ENCODE measurements at regions not wholly inside any gene's neighbourhood (a gene's known extent, or its start where the extent isn't known, plus 50 kb on each side); places are given as distances from the start of the nearest gene placed in this dataset.

- no peak for DNase-seq
Observed at GRCh38 chr4:96708766-96709165, 868.9 kb downstream of the PDHA2 start.

- no peak for DNase-seq
Observed at GRCh38 chr4:96713271-96713850, 873.5 kb downstream of the PDHA2 start.

DNA sequence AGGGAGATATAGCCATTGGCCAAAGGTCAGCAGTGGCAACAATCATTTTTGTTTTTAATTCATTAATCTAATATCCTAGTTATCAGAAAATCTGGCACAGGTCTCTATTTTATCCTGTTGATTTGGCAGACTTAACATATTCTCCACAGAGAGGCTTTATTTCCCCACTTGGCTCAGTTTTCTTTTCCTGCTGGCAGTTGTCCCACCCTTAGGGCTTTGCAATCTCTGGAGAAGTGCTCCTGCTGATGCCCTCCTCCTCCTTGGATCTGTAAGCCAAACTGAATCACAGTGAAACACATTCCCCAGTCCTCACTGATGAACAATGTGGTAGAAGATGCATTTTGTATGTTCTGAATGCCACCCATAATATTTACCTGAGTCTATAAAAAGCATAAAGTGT lies 889.7 kb downstream of the PDHA2 start:
- no peak for DNase-seq

DNA sequence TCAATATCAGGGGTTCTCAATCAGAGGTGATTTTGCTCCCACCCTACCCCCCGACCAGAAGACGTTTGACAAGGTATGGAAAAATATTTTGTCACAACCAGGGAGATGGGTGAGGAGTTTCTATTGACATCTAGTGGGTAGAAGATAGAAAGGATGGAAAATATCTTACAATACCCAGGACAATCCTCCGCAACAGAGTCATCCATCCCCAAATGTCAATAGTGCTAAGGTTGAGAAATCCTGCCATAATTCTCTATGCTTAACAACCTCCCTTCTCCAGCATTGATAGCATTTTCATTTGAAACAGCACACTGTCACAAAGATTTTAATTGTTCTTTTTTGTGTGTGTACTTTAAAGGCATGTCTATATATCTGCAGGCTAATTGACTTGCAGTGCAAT lies 890.5 kb downstream of the PDHA2 start:
- no peak for DNase-seq

DNA sequence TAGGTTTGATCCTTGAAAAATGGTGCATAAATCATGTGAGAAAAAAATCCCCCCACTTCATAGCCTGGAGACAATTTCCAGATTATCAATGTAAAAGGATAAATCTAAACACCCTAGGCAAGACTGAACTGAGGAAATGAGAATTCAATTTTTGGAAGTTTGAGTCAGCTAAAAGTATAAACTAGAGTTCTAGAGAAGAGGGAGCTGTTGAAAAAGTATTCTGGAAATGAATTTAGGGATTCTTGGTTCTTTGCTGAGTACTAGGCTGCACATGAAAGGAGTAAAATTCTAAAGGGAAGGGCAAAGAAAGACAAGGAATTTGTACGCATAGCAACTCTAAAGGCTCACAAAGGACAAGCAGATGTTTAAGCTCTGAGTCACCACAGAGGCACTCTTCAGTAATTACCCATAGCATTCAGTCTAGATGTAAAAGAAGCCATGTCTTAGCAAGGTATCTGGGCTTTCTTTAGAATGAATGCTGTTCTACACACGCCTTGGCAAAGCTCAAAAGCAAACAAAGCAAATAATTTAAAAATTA lies 896.5 kb downstream of the PDHA2 start:
- DNase-seq, result no peak

DNA sequence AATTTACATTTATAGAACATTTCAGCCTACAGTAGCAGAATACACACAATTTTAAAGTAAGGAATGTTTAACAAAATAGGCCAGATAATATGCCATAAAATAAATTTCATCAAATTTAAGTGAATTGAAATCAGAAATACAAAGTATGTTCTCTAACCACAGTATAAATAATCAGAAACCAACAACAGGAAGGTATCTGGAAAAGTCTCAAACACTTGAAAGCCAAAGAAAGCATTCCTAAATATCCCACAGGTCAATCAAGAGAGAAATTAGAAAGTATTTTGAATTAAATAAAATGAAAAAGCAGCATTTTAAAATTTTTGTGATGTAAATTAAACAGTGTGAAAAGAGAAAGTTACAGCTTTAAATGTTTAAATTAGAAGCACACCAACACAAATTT lies 899.2 kb downstream of the PDHA2 start:
- DNase-seq, result no peak

DNA sequence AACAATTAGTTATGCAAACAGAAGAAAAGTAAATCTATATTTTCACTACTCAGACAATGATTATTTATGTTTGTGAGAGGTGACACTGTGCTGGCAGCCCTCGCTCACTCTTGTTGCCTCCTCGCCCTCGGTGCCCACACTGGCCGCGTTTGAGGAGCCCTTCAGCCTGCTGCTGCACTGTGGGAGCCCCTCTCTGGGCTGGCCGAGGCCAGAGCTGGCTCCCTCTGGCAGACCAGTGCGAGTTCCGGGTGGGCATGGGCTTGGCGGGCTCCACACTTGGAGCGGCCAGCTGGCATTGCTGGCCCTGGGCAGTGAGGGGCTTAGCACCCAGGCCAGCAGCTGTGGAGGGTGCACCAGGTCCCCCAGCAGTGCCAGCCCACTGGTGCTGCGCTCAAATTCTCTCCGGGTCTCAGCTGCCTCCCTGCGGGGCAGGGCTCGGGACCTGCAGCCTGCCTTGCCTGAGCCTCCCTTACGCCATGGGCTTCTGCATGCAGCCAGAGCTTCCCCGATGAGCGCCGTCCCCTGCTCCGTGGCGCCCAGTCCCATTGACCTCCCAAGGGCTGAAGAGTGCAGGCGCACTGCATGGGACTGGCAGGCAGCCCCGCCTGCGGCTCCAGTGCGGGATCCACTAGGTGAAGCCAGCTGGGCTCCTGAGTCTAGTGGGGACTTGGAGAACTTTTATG lies 902.6 kb downstream of the PDHA2 start:
- DNase-seq, result no peak

GRCh38 chr4:96744676-96745075 lies 904.8 kb downstream of the PDHA2 start:
- no peak for DNase-seq

- DNase-seq, result no peak
Observed at GRCh38 chr4:96753216-96753615, 913.3 kb downstream of the PDHA2 start.

DNA sequence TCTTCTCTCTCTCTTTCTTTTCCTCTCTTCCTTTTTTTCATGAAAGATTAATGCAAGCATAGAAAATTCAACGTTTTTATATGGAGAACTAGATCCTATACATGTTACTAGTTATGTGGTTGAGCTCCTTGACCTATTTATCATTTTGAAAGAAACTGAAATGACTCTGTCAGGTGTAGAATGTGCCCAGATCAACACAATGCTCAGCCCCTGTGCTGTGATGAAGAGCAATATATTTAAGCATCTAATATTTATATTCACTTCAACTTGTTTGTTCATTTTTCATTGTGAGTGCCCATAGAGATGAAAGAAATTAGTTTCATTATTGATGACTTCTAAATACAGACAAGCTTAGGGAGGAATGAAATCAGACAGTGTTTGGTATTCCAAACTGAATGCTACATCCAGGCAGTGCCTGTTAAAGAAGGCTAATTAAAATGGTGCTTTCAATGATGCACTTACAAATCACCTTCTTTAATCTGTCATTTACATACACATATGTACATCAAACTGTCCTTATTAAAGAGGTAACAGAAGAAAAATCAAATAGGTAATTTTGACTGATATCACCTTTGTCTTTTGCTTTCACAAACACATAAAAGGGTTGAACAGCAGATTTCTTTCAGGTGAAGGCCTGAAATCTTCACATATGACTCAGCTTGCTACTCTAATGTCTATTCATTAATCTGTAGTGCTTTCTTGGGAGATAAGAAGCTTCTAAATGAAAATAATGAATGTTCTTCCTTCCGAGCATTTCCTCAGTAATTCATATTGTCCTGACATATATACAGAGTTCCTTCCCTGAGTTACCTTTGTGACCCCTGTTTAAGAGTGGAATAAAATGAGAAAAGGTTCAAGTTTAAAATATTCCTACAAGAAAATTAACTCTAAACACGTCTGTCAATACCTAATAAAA lies 915.9 kb downstream of the PDHA2 start:
- DNase-seq, result no peak

DNA sequence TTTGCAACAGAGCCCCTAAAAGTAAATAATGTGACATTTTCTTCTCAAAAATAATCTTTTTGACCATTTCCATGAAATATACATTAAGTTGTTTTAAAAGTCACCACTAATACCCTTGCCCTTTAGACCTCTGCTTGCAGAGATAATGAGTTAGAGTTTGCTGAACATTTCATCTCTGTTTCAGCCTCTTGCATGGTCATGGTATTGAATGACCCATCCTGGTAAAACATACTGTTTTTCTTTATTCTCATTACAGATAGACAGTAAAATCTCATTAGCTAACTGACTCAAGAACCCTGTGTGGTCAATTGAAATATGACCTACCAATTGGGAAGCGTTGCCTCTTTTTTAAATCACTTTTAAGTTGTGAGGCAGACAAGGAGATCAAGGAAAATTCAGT lies 916.7 kb downstream of the PDHA2 start:
- no peak for DNase-seq

- DNase-seq, result no peak
Observed at GRCh38 chr4:96763546-96763945, 923.7 kb downstream of the PDHA2 start.

DNA sequence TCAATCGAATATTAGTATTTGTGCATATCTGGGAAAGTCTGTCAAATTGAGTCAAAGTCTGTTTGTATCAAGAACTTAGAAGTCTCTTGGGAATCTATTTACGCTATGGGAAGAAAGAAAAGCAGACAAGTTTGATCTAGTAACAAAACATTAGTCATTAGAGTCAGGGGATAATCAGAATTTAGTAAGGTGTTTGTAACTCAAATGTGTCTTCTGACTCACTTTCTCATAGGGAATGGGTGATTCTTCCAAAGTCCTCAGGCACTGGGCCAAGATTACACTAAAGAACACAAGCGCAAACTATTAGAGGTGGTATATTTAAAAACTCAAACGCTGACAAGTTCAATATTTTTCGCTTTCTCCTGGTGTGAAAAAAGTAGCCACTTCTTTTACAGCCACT lies 926.5 kb downstream of the PDHA2 start:
- DNase-seq, result no peak

DNA sequence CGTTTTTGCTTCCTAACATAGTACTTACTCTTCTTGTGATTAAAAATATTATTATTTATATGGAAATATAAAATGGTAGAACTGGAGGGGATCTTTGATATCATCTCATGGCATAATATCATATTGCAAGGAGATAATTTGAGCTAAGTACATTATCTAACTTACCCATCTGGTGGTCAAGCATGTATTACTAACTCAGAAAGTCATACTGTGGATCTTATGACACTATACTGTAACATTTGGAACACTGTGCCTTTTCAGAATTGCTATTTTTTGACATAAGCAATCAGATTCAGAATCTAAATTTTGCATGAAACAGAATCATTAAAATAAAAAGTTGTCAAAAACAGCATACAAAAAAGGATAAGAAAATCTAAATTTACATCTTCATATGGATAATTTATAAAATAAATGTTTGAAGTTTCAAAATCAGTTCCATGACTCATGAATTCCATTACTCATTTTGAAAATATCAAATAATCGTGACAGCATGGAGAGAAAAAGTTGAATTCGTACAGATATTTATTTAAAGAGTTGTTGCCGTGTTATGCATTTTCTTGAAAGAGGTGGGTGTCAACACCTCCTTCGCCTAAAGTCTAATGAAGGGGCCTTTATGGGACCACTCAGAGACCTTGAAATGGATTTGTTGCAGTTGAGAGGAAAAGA lies 928.1 kb downstream of the PDHA2 start:
- DNase-seq, result no peak

GRCh38 chr4:96775501-96775900 lies 935.6 kb downstream of the PDHA2 start:
- no peak for DNase-seq

GRCh38 chr4:96776920-96777527 lies 937.1 kb downstream of the PDHA2 start:
- DNase-seq, result no peak

DNA sequence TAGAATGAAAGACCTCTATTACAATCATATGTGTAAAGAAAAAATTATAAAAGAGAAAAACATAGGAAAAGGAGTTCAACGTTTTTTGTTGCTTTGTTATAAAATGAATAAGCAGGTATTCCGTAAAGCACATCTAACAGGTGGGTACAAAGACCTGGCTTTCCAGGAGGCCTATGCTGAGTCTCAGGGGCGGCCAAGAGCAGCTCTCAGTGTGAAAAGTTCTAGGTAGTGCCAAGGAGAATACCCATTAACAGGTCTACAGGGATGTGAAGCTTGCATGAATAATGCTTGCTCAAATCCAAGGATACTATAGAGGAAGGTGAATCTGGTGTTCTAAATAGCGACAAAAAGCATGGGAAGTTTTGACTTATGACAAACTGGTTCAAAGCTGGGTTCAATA lies 944.4 kb downstream of the PDHA2 start:
- DNase-seq, result no peak

DNA sequence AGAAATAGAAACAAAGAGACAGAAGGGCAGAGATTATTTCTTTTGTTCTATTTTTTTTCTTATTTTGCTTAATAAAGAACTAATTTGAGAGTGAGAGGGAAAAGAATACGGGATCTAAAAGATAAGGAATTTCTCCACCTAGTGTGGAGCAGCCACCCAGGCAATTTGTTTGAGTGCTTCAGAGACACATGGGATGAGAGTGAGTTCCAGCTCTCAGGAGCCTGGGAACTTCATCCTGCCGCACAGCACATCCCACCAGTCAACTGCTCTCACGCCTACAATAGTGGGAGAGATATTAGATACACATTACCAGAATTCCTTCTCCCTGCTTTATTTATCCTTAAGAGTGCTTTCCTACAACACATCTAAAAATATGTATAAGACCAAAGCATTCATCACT lies 946.4 kb downstream of the PDHA2 start:
- DNase-seq, result no peak

DNA sequence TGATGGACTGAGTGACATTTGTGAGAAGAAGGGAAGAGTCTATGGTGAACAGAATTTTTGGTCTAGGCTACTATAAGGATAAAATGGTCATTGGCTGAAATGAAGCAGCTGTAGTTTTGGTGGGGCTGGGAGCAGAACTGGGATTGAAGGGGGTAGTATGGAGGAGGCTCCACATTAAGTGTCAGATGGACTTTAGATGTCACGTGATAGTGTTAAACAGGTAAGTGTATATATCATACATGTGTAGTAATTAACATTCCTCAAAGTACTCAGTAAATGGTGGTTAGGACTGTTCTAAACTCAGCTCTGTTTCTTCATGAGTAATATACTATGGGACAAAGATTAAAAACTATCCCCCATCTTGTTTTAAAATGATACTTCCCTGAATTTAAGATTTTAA lies 947.9 kb downstream of the PDHA2 start:
- DNase-seq, result no peak

- DNase-seq, result no peak
Observed at GRCh38 chr4:96809563-96809962, 969.7 kb downstream of the PDHA2 start.

GRCh38 chr4:96827086-96827485 lies 987.2 kb downstream of the PDHA2 start:
- no peak for DNase-seq

DNA sequence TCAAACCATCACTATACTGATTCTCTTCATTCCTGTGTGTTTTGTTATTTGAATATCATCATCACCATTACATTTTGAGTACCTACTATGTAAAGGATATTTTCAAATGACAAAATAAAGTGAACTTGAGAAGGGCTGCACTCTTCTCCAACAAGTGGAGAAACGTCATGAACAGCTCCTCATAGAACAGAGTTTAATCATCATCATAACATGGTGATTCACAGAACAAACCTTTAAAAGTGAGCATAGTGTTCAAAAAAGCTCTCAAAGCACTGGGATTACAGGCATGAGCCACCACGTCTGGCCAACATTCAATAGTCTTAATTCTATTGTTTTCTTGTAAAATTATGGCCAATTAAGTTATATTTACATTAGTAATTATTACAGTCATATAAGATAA lies 993.9 kb downstream of the PDHA2 start:
- DNase-seq, result no peak

GRCh38 chr4:96835991-96836390 lies 996.1 kb downstream of the PDHA2 start:
- DNase-seq, result no peak
